ENCODE measurements at regions not wholly inside any gene's neighbourhood (a gene's known extent, or its start where the extent isn't known, plus 50 kb on each side); places are given as distances from the start of the nearest gene placed in this dataset.
"Not testable (repeated sequence)": the region's sequence is repeated elsewhere in the genome, so short reads cannot be mapped to it uniquely, and the experiment has no call there.

DNA sequence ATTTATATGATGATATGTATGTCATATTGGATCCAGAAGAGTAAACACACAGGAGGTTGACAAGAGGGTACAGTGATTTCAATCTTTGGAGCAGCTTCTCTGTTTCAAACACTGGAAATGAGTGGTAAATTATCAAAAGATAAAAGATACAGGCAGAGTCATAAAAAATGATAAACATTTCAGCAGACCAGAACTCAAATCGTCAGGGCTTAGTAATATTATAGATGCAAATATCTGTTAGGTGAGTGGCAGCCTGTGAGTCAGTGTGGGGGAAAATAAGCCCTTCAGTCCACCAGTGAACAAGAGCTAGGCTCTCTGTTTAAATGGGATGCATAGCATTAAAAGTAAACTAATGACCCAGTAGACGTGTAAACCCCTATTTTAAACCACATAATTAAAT is 1378.1 kb downstream of the EFNA5 start:
- DNase-seq, result no peak
- POLR2A ChIA-PET, result no interaction called here
- Mint-ChIP-seq H3K27me3 (no peaks in the 10 kb centered on the region), H3K27ac (no peak overlapping the region), H3K9me3 (peaks cover 2% of the 10 kb centered on the region), H3K4me1 (ENCODE audit: low read depth) (no peaks in the 10 kb centered on the region), H3K36me3 (no peaks in the 10 kb centered on the region), H3K4me3 (no peak overlapping the region)
- intact Hi-C loops (cut with micrococcal nuclease), result no loop called here
- CTCF ChIA-PET, result no interaction called here

- no peak overlapping the region for H3K27ac Mint-ChIP-seq
- ChIA-PET POLR2A (no interaction called here), CTCF (no interaction called here)
- H3K27me3 Mint-ChIP-seq, result no peaks in the 10 kb centered on the region
- H3K36me3 Mint-ChIP-seq, result no peaks in the 10 kb centered on the region
- DNase-seq, result no peak
- H3K4me1 Mint-ChIP-seq (ENCODE audit: low read depth), result no peaks in the 10 kb centered on the region
- H3K9me3 Mint-ChIP-seq, result no peaks in the 10 kb centered on the region
- intact Hi-C loops (cut with micrococcal nuclease), result no loop called here
- H3K4me3 Mint-ChIP-seq, result no peak overlapping the region
These were observed 1379.9 kb downstream of the EFNA5 start for GRCh38 chr5:106290841-106291240.

- Mint-ChIP-seq H3K27ac (no peak overlapping the region), H3K9me3 (no peaks in the 10 kb centered on the region), H3K27me3 (no peaks in the 10 kb centered on the region), H3K36me3 (no peaks in the 10 kb centered on the region), H3K4me1 (ENCODE audit: low read depth) (no peaks in the 10 kb centered on the region), H3K4me3 (no peak overlapping the region)
- ChIA-PET POLR2A (no interaction called here), CTCF (no interaction called here)
- intact Hi-C loops (cut with micrococcal nuclease), result loop anchor here (1.0 kb wide), 1 partner anchor 49 kb away; no protein-coding TSS in a partner anchor
- DNase-seq, result no peak
These were observed 1381.8 kb downstream of the EFNA5 start for GRCh38 chr5:106288979-106289378.

DNA sequence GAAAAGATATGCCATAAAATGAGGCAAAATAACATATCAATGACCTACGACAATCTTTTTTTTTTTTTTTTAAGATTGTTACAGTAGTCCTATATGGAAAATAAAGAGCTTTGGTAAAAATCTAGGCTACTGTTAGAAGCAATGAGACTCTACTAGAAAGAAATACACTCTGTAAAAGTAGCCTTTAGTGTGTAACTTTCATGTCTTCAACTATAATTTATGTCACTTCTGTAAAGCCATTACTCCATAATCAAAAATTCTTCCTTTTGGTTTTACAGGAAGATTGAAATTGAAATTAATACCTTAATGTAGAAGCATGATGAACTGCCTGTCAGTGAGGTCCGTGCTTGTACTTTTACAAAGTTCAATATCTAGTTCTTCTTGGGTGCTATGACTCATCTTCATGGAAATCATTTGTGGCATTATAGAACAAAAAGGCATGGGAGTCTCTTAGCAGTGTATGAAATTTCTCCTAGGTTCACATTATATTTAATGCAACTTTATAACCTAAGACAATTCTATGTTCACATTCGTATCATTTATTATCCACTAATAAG is 1393.1 kb downstream of the EFNA5 start:
- Mint-ChIP-seq H3K27me3 (no peaks in the 10 kb centered on the region), H3K27ac (no peak overlapping the region), H3K4me1 (ENCODE audit: low read depth) (no peaks in the 10 kb centered on the region), H3K9me3 (peaks cover 5% of the 10 kb centered on the region), H3K36me3 (no peaks in the 10 kb centered on the region), H3K4me3 (no peak overlapping the region)
- DNase-seq, result no peak
- POLR2A ChIA-PET, result no interaction called here
- intact Hi-C loops (cut with micrococcal nuclease), result no loop called here
- CTCF ChIA-PET, result no interaction called here

DNA sequence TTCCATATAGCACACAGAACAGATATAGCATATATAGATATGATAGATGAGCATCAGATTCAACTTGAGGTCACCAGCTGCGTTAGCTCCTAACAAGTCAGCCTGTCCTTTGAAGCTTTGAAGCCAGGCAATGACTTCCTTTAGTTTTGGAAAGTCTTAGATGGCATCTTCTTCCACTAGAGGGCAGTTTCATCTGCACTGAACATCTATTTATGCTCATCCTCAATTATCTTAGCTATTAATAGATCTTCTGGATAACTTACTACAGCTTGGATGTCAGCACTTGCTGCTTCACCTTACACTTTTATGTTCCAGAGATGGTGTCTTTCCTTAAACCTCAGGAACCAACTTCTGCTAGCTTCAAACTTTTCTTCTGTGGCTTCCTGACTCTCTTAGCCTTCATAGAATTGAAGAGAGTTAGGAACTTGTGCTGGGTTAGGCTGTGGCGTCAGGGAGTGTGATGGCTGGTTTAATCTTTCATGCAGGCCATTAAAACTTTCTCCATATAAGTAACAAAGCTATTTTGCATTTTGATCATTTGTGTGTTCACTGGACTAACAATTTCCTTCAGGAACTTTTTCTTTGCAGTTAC is 1401.4 kb downstream of the EFNA5 start:
- no peak overlapping the region for H3K4me3 Mint-ChIP-seq
- ChIA-PET CTCF (interaction anchor here (0.6 kb wide), 1 partner anchor 931 kb away, joined by 3 read pairs; no protein-coding TSS in a partner anchor), POLR2A (no interaction called here)
- DNase-seq, result no peak
- no peaks in the 10 kb centered on the region for H3K27me3 Mint-ChIP-seq
- no peaks in the 10 kb centered on the region for H3K36me3 Mint-ChIP-seq
- H3K27ac Mint-ChIP-seq, result no peak overlapping the region
- H3K4me1 Mint-ChIP-seq (ENCODE audit: low read depth), result no peaks in the 10 kb centered on the region
- peaks cover 11% of the 10 kb centered on the region for H3K9me3 Mint-ChIP-seq
- intact Hi-C loops (cut with micrococcal nuclease), result no loop called here

- intact Hi-C loops (cut with micrococcal nuclease), result no loop called here
- no peaks in the 10 kb centered on the region for H3K4me1 Mint-ChIP-seq (ENCODE audit: low read depth)
- H3K36me3 Mint-ChIP-seq, result no peaks in the 10 kb centered on the region
- no peak overlapping the region for H3K4me3 Mint-ChIP-seq
- peaks cover 8% of the 10 kb centered on the region for H3K9me3 Mint-ChIP-seq
- DNase-seq, result no peak
- no peak overlapping the region for H3K27ac Mint-ChIP-seq
- H3K27me3 Mint-ChIP-seq, result no peaks in the 10 kb centered on the region
- POLR2A ChIA-PET, result no interaction called here
- CTCF ChIA-PET, result no interaction called here
These were observed 1403.5 kb downstream of the EFNA5 start for GRCh38 chr5:106267256-106267655.

DNA sequence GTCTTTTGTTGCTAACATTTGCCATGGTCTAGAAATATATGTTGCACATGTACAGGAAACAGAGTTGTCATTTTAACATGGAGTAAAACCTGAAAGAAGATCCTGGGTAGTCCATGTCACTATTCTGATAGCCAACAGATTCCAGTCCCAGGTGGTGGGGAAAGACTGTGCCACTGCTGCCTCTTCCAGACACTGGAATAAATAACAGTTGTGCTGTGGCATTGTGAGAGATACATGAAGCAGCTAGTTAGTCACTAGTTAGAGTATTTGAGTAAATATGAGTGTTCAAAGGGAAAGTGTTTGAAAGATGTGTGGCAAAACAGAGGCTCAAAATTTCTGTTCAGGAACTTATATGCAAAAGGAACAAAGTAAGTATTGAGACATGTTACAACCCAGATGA is 1408.3 kb downstream of the EFNA5 start:
- CTCF ChIA-PET, result no interaction called here
- no peaks in the 10 kb centered on the region for H3K36me3 Mint-ChIP-seq
- peaks cover 4% of the 10 kb centered on the region for H3K9me3 Mint-ChIP-seq
- H3K4me3 Mint-ChIP-seq, result no peak overlapping the region
- no peak overlapping the region for H3K27ac Mint-ChIP-seq
- DNase-seq, result no peak
- intact Hi-C loops (cut with micrococcal nuclease), result no loop called here
- H3K27me3 Mint-ChIP-seq, result no peaks in the 10 kb centered on the region
- POLR2A ChIA-PET, result no interaction called here
- no peaks in the 10 kb centered on the region for H3K4me1 Mint-ChIP-seq (ENCODE audit: low read depth)

GRCh38 chr5:106259431-106260090 is 1411.2 kb downstream of the EFNA5 start:
- H3K4me3 Mint-ChIP-seq; H3K27me3 Mint-ChIP-seq; DNase-seq; H3K36me3 Mint-ChIP-seq; POLR2A ChIA-PET; H3K27ac Mint-ChIP-seq; H3K9me3 Mint-ChIP-seq; intact Hi-C loops (cut with micrococcal nuclease); CTCF ChIA-PET; H3K4me1 Mint-ChIP-seq (ENCODE audit: low read depth): not testable (repeated sequence)

DNA sequence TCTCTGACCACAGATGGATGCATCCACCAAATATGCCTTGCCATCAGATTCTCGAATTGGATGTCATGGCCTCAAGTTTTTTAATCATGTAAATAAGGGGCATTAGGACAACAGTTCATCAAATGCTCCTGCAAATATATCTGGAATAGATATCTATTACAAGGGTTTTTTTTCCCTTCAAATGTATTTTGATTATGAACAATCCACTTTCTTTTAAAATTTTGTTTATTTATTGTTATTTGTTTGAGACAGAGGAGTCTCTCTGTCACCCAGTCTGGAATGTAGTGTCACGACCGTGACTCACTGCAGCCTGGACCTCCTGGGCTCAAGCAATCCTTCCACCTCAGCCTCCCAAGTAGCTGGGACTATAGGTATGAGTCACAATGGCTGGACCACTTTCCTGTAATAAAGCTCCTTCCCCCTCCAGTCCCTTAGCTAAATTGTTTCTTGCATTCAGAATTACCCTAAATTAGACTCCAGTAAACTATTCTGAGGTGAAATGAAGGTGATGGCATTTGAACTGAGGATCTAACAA is 1412.1 kb downstream of the EFNA5 start:
- Mint-ChIP-seq H3K36me3 (no peaks in the 10 kb centered on the region), H3K4me3 (no peak overlapping the region), H3K9me3 (peaks cover 4% of the 10 kb centered on the region), H3K27ac (no peak overlapping the region), H3K27me3 (no peaks in the 10 kb centered on the region), H3K4me1 (ENCODE audit: low read depth) (no peaks in the 10 kb centered on the region)
- ChIA-PET POLR2A (no interaction called here), CTCF (no interaction called here)
- intact Hi-C loops (cut with micrococcal nuclease), result no loop called here
- DNase-seq, result no peak

- H3K4me3 Mint-ChIP-seq, result no peak overlapping the region
- intact Hi-C loops (cut with micrococcal nuclease), result no loop called here
- no peak for DNase-seq
These were observed 1416.0 kb downstream of the EFNA5 start for GRCh38 chr5:106254784-106255183.

GRCh38 chr5:106246044-106246745 is 1424.5 kb downstream of the EFNA5 start:
- DNase-seq, POLR2A ChIA-PET, H3K27ac Mint-ChIP-seq: not testable (repeated sequence)

More at GRCh38 chr5:106254784-106255183, 1416.0 kb downstream of the EFNA5 start:
- Mint-ChIP-seq H3K4me1 (ENCODE audit: low read depth) (no peaks in the 10 kb centered on the region), H3K36me3 (no peaks in the 10 kb centered on the region), H3K27me3 (no peaks in the 10 kb centered on the region), H3K27ac (no peak overlapping the region), H3K9me3 (peaks cover 6% of the 10 kb centered on the region)
- POLR2A ChIA-PET, result no interaction called here
- CTCF ChIA-PET, result no interaction called here

DNA sequence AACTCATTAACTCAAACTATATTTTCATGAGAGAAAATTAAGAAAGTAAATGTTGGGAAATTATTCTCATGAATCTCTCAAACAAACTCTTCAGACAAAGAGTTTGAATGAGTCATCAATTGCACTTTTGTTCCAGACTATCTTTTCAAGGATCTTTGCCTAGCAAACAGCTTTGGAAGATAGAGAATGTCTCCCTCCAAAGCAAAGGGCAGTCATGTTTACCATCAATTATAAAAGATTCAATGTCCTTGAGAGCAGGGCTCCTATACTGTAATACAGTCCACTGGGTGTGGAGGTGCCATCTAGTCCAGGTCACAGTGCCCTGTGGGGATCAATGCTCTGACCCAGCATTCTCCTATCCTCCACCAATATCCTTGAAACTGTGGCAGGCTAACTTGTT is 1429.3 kb downstream of the EFNA5 start:
- Mint-ChIP-seq H3K9me3 (peaks cover 6% of the 10 kb centered on the region), H3K27ac (no peak overlapping the region), H3K4me1 (ENCODE audit: low read depth) (no peaks in the 10 kb centered on the region), H3K4me3 (no peak overlapping the region), H3K36me3 (no peaks in the 10 kb centered on the region), H3K27me3 (no peaks in the 10 kb centered on the region)
- CTCF ChIA-PET, result no interaction called here
- intact Hi-C loops (cut with micrococcal nuclease), result no loop called here
- no peak for DNase-seq
- POLR2A ChIA-PET, result no interaction called here

More at GRCh38 chr5:106246044-106246745, 1424.5 kb downstream of the EFNA5 start:
- H3K27me3 Mint-ChIP-seq; CTCF ChIA-PET; H3K4me1 Mint-ChIP-seq (ENCODE audit: low read depth); H3K36me3 Mint-ChIP-seq; H3K4me3 Mint-ChIP-seq; intact Hi-C loops (cut with micrococcal nuclease): not testable (repeated sequence)
- peaks cover 14% of the 10 kb centered on the region for H3K9me3 Mint-ChIP-seq

Measured in activated CD4-positive, alpha-beta memory T cell treated with anti-CD3 and anti-CD28 coated beads for 36 hours (primary cell).